GM12892 (cell line): ENCODE measurements at regions not wholly inside any gene's neighbourhood (a gene's known extent, or its start where the extent isn't known, plus 50 kb on each side); places are given as distances from the start of the nearest gene placed in this dataset.
"Not testable (repeated sequence)": the region's sequence is repeated elsewhere in the genome, so short reads cannot be mapped to it uniquely, and the experiment has no call there.

Source experiments
- DNase-seq: peaks from one replicate; pipeline ENCODE4 v3.0.0; 2011; ENCODE audit not compliant: insufficient read length
- FAIRE-seq: peaks from 2 replicates; lab custom pipeline; 2011; peaks lifted over from hg19 to GRCh38; lab: Jason Lieb, UNC
- POLR2A ChIP-seq: IDR thresholded peaks from 2 replicates; pipeline ENCODE4 v1.6.1; 2011; ENCODE audit warnings: low read depth, low read length, control low read depth
- POLR2AphosphoS5 ChIP-seq: IDR thresholded peaks from 2 replicates; pipeline ENCODE4 v1.6.1; 2011; ENCODE audit warnings: low read depth, low read length, control low read depth
- TAF1 ChIP-seq: IDR thresholded peaks from 2 replicates; pipeline ENCODE4 v1.6.1; 2011; ENCODE audit warnings: low read depth, mild to moderate bottlenecking, control low read depth, low read length, borderline replicate concordance

DNA sequence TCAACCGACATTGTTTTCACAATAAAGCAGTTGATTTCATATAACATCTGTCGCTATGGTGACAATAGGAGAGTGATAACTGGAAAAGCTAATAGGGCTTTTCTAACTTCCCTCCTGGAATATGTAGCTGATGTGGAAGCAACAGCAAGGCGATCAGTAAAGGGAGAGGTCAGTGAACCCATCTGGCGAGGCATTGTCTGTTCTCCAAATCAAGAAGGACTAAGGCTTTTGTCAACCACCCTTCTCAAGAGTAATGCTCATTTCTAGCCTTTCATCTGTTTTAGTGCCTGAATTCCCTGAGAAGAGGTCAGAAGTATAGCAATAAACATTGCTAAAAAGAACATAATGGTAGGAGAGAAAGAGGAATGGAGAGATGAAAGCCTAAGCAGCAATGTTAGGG lies 201.3 kb downstream of the AKAP7 start:
- DNase-seq (no peak), FAIRE-seq (no peak)
- no peak for TF ChIP-seq POLR2AphosphoS5
- no peak for TF ChIP-seq TAF1
- TF ChIP-seq POLR2A: no peak

DNA sequence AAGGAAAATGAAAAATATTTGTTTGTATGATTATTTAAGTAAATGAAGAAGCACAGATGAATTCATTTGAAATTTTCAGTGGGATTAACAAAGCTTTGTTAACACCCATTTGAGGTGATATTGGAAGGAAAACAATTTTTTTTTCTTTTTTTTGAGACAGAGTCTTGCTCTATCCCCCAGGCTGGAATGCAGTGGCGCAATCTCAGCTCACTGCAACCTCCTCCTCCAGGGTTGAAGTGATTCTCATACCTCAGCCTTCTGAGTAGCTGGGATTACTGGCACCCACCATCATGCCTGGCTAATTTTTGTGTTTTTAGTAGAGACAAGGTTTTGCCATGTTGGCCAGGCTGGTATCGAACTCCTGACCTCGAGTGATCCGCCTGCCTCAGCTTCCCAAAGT lies 211.6 kb downstream of the AKAP7 start:
- DNase-seq, FAIRE-seq: not testable (repeated sequence)

DNA sequence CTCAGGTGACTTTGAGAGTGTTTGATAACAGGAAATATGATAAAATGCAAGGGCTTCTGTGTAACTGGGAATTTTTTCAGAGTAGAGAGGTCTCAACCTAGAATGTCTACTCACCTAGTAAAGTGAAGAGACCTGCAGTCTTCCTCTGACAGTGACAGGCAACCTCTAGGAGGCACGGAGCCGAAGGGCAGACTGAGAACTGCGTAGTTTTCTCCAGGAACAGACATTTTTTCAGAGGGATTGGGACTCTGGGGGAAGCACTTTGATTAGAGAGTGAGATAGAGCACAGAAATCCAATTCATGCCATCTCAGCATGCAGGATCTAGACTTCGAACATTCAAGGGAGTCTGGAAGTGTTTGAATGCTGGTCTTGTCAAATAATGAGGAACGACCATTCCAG lies 213.3 kb downstream of the AKAP7 start:
- DNase-seq: no peak
- no peak for FAIRE-seq
- TF ChIP-seq TAF1: no peak
- no peak for TF ChIP-seq POLR2A
- no peak for TF ChIP-seq POLR2AphosphoS5

DNA sequence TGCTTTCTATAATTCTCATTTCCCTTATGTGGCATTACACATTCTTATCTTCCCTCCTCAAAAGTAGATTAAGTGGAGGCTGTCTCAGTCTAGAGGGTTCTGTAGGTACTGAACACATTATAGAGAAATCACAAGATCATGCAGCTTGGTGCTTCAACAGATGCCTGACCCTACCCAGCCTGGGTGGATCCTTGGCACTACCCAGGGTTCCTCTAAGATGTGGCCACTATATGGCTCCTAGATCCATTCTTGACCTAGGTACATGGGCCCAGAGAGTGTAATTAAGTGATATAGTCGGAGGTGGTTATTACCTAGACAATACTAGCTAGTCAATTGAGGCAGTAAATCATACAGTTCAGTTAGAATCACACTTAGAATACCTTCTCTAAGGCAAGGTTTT lies 213.9 kb downstream of the AKAP7 start:
- DNase-seq (no peak), FAIRE-seq (no peak)
- TF ChIP-seq POLR2A (no peak), TAF1 (no peak), POLR2AphosphoS5 (no peak)

DNA sequence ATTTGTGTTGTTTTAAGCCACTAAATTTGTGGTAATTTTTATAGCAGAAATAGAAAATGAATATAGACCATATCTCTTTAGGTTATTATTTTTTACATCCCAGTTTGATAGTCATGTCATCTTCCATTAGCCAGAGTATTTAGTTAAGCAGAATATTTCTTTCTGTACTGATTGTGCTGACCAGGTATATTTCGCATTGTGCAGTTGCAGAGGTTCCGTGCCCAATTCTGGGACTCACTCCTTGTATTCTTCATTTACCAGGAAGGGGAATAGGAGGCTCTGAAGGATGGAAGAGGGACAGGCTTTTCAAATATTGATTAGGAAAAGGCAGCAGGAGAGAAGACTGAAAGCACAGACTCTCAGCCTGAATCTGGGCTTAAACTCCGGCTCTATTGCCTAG lies 217.8 kb downstream of the AKAP7 start:
- no peak for FAIRE-seq
- no peak for DNase-seq
- no peak for TF ChIP-seq POLR2AphosphoS5

DNA sequence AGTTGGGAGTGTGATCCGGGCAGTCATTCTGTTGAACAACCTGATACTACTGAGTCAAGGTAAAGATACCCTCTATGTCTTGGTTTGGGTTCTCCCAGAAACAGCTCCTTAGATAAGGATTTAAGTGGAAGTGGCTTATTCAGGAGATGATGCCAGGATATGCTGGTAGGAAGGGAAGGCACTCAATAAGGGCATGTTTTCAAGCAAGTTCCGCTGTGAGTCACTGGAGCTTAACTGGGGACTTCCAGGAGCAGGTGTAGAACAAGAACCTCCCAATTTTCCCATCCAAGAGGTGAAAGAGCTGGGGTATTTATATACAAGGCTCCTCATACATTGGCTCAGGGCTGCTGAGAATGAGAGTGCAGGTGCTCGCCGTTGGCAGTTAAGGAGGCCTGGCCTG lies 218.6 kb downstream of the AKAP7 start:
- DNase-seq: no peak
- FAIRE-seq: no peak

DNA sequence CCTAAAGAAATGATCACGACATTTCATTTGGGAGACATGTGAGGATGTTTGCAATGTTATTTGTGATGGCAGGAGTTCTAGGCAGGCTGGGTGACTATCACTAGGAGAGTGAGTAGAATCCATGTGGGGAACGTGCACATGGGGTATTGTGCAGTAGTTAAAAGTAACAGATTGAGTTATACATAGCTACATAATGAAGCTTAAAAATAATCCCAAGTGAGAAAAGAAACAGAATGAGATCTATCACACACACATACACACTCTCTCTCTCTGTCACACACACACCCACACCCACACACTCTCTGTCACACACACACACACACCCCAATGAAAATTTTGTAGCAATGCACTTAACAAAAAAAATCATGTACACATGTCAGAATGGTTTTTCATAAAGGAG lies 218.7 kb upstream of the ARG1 start:
- DNase-seq (no peak), FAIRE-seq (no peak)
- TF ChIP-seq POLR2A: no peak
- no peak for TF ChIP-seq POLR2AphosphoS5
- TF ChIP-seq TAF1: no peak

More for the DNA sequence above, 218.6 kb downstream of the AKAP7 start:
- no peak for TF ChIP-seq TAF1

DNA sequence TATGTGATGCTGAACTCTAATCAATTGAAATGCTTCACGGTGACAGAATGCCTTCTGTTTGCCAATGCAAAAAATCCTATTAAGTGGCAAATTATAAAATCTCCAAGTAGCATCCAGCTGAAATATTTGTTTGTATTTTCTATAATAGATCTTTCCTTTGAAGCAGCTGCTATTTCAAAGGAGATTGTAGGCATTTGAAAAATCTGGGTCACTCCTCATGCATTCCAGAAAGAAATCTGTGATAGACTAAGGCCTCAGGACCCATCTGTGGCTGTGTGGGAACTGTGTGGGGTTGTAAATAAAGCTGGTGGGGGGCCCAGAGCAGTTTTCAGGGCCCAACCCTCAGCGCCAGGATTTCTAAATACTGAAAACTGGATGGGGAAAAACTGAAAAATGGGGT lies 216.9 kb upstream of the ARG1 start:
- FAIRE-seq: no peak
- no peak for DNase-seq
- no peak for TF ChIP-seq POLR2A
- no peak for TF ChIP-seq POLR2AphosphoS5
- no peak for TF ChIP-seq TAF1

DNA sequence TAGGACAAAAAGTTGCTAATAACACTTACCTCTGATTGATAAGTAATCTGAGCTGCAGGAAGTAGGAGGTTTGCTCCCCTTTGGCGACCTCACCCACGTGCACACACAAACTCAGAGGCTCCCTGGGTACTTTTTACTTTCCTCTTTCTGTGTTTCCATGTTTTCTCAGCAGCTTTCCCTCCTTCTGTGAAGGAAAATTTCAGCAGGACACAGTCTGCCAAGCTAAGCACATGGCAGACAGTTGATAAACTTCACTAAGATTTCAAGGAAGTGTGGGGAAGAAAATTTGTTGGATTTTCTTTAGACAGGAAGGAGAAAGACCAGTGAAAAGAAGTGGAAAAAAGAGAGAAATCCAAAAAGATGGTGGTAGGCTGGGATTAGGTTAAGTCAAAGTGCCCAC lies 215.5 kb upstream of the ARG1 start:
- DNase-seq (no peak), FAIRE-seq (no peak)
- TF ChIP-seq TAF1: no peak
- TF ChIP-seq POLR2AphosphoS5: no peak
- TF ChIP-seq POLR2A: no peak

DNA sequence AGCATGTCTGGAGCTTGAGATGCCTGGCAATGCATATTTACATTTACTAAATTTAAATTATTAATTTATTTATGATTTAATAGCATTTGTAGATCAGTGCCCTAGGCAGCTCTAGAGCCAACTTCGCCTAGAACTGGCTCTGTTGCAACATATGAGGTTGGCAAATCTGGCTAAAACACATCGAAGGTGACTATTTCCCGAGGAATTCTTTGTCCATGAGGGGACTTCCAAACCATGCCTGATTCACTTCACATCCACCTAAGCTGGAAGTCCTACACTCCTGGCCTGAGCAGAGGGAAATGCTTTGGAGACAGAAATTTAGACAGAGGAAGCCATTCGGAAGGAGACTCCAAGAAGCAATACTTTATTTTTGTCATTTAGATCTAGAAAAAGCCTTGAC lies 211.0 kb upstream of the ARG1 start:
- FAIRE-seq (no peak), DNase-seq (no peak)
- no peak for TF ChIP-seq POLR2AphosphoS5
- TF ChIP-seq TAF1: no peak
- TF ChIP-seq POLR2A: no peak

DNA sequence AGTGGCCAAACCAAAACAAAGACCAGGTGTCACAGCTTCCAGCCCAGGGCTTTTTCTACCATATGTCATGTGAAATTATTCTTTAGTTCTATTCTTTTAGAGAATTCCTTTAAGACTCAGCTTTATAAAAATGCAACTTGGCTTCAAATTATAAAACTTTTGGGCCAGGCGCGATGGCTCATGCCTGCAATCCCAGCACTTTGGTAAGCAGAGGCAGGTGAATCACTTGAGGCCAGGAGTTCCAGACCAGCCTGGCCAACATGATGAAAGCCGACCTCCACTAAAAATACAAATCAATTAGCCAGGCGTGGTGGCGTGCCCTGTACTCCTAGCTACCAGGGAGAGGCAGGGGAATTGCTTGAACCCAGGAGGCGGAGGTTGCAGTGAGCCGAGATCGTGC lies 210.3 kb upstream of the ARG1 start:
- TF ChIP-seq POLR2A (no peak), TAF1 (no peak), POLR2AphosphoS5 (no peak)
- DNase-seq (no peak), FAIRE-seq (no peak)

DNA sequence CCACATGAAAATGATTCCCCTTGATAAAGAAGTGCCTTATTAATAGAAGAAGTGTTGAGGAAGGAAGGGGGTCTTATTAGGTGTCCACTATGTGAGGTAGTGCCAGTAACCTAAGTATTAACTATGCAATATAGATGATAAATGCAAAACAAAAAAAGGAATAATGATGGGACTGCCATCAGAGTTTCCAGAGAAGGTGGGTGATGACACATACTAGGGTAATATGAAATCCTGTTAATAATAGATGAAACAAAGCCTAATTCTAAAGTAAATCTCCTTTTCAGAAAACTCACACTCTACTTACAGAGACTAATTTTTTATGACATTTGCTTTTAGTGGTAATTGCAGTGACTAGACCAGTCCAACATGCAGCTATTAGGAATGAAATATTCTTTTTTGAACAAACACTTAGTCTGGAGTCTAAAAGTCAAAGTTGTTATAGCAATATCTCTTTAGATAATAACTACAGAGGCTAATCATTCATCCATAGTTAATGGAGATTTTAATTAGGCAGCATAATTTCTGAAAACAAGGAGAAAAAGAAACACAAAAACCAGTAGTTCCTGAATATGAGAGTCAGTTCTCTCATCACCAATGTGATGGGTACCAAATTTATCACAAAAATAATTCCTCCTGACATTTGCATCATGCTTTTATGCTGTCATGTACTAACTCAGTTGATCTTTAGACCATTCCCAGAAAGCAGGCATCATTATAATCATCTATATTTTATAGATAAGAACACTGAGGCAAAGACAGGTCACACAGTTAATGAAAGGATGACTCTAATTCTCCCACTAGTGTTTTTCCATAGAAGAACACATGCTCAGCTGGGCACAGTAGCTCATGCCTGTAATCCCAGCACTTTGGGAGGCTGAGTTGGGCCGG lies 208.8 kb upstream of the ARG1 start:
- no peak for FAIRE-seq
- no peak for DNase-seq
- TF ChIP-seq TAF1 (no peak), POLR2AphosphoS5 (no peak), POLR2A (no peak)

DNA sequence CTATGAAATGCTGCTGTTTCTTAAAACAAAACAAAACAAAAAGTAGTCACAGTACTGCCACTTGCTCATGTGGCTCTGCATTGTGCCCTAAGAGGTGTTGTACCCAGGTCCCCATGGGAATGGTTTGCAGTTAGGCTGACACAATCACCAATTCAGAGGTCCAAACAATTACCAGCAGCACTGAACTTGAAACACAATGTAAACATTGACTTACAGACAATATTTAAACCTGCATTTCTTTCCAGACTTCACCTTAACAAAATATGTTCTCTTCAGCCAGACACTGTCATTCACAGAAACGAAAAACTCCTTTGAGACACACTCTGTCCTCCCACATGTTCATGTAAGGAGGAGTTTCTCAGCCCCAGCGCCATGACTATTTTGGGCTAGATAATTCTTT lies 206.8 kb upstream of the ARG1 start:
- DNase-seq (no peak), FAIRE-seq (no peak)
- TF ChIP-seq POLR2A (no peak), TAF1 (no peak), POLR2AphosphoS5 (no peak)
